HG02623 (cell line): ENCODE measurements at regions not wholly inside any gene's neighbourhood (a gene's known extent, or its start where the extent isn't known, plus 50 kb on each side); places are given as distances from the start of the nearest gene placed in this dataset.

Experiments
- ATAC-seq: cut with Tn5 transposase; IDR thresholded peaks from one replicate; pipeline ENCODE4 v1.9.1; 2021; ENCODE audit warnings: moderate library complexity; ENCODE audit not compliant: unreplicated experiment

- ATAC-seq: no peak
Observed at GRCh38 chr15:91520850-91521249, 332.7 kb upstream of the SLCO3A1 start.

DNA sequence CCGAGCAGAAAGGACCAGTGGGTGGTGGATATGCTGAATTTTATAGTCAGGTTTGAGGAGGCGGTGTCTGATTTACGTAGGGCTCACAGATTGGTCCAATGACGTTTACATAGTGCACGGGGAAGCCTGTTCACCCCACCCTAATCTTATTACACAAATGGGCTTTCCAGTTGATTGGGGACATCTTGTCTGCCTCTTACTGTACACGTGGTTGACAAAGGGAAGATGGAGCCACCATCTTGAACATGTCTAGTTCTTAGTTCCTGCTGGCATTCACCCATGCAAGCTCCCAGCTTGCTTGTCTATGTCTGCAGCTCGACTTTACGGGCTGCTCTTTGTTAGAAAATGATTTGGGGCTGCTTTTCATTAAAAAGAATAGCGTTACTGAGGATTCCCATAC is 332.0 kb upstream of the SLCO3A1 start:
- ATAC-seq: no peak

DNA sequence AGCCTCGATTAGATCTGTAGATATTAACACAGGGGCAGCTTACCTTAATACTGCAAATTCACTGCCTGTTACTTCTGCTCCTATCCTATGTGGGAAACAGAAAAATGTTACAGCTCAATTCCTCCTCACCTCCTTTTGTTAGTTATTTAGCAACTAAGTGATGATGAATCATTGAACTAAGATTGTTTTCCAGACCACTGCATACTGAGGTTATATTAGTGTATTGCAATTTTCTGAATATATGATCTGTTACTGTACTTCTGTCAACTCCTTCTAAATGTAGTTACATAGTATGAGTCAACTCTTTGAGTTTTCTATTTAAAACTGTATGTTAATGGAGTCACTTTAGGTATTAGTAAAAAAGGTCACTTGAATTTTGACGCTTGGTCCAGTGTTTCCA is 331.5 kb upstream of the SLCO3A1 start:
- no peak for ATAC-seq

DNA sequence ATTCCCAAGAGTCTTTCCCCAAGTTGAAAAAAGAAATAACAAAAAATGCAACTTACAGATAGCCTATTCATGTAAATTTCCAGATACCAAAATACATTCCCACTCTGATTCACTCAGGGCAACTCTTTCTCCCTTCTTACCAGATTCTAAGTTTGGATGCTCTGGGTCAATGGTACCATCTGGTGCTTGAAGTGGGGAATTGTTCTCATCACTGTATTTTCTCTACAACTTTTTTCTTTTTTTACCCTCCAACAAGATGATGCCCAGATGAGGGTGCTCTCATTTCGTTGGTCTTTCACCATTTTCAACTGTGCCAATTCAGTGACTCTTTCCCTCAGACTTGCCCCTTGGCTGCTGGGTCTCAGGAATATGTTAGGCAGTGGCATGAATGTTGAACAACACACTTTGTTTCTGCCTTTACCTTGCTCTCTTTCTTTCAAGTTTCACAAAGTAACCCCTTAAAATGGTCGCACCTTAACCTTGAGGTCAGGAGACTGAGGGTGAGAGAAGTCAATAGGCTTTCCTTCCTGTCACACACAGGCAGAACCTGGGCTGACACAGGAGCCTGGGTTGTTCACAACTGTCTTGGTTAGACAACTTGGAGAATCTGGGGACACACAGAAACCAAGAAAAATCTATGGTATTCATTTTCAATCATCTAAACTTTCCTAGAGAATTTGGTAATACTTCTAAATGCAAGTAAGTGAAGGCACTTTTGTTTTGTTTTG is 330.7 kb upstream of the SLCO3A1 start:
- ATAC-seq: no peak

DNA sequence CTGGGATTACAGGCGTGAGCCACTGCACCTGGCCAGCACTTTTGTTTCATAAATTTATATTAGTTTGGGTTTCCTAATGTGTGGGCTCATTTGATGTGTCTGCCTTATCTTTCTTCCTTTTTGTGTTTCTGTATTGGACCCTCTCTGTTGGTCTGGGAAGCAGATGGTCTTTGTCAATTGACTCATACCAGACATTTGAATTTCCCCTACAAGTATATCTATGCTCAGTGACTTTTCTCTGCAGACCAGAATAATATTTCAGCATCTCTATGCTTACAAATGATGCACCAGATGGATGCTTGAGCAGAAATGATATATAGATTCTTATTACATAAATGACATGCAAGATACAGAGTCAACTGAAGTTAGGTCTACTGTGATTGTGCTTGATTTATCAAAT is 329.9 kb upstream of the SLCO3A1 start:
- ATAC-seq: no peak

DNA sequence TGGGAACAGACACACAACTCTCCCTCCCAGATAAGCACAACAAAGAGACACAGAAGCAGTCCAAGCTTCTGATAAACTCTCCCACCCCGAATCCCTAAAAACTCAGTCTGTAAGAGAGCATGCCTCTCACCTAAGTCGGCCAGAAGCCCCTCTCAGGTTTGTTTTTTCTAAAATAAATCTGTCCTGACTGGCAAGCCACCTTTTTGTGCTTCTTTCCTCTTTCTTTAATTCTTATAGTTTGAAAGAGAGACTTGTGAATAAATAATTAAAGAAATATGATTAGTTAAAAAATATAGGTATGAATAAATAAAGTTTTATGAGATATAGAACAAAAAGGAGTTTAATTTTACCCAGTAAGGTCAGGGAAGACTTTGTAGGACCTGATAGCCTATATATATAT is 329.0 kb upstream of the SLCO3A1 start:
- no peak for ATAC-seq

DNA sequence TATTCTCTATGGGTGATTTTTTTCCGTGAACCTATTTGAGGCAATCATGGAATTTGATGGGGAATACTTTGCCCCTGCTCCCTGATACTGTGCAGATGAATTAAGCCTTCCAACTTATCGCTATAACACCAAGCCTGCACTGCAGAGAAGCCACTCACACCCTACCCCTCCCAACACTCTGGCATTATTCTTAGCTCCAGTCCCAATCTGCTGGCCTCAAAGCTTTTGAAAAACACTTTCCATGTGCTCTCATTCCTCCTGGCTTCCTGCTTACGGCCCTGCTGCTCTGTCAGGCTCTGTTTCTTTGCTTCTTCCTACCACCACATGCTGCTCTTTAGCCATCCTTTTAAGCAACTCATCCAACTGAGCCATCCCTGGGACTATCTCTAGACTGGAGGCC is 327.8 kb upstream of the SLCO3A1 start:
- no peak for ATAC-seq

- ATAC-seq: no peak
Observed at GRCh38 chr15:91526424-91526823, 327.1 kb upstream of the SLCO3A1 start.

DNA sequence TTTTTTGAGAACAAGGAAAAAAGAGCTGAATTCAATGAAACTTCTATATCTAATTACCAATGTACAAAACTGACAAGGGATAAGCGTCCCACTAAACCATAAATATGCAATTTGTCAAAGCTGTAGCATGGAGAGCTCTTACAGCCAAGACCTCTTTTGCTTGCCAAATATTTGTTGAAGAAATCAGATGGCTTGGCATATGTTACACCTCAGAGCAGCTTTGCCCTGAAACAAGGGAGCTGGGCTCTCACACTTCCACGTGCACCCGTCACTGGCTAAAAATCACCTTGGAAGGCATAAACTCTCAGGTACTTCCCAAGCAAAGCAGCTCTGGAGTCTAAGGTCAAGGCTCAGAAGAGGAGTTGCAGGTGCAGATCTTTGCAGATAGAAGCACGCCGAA is 324.7 kb upstream of the SLCO3A1 start:
- ATAC-seq: no peak

DNA sequence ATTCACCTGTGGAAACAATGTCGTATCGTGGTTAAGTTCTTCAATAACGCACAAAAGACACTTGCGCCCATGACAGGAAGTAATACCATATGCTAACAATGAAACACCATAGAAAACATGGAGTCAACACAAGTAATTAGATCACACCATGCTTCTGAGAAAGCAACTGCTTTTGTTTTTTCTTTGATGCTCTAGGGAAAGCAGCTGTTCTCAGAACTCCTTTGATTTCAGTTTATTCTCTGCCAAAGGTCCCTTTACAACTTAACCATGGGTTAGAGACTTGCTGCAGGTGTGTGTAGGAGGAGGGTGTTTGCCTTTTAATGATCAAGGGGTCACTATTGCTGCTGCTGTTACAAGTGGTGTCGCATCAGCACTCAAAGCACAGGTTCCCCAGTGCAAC is 324.0 kb upstream of the SLCO3A1 start:
- ATAC-seq: no peak

- no peak for ATAC-seq
Observed at GRCh38 chr15:91530279-91530678, 323.2 kb upstream of the SLCO3A1 start.

GRCh38 chr15:91530956-91531582 is 322.4 kb upstream of the SLCO3A1 start:
- ATAC-seq: no peak

- ATAC-seq: no peak
Observed at GRCh38 chr15:91534235-91534634, 319.3 kb upstream of the SLCO3A1 start.

GRCh38 chr15:91534976-91535375 is 318.5 kb upstream of the SLCO3A1 start:
- ATAC-seq: no peak

- ATAC-seq: no peak
Observed at GRCh38 chr15:91535856-91536500, 317.5 kb upstream of the SLCO3A1 start.

DNA sequence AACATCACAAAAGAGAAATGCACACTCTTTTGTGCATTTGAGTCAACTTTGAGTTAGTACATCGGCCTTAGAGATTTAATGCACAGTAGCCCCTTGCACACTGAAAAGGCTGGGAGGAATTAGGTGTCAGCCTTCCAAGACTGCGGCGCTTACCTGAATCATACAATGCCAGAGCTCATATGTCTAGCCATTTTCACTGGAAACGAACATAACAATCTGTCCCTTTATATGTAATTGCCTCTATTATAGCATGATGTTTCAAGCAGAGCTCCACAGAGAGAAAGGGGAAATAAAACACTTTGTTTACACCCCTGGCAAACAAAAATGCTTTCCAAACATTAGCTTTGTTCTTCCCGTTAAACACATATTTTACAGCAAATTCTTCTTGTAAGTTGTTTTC is 315.7 kb upstream of the SLCO3A1 start:
- ATAC-seq: no peak

DNA sequence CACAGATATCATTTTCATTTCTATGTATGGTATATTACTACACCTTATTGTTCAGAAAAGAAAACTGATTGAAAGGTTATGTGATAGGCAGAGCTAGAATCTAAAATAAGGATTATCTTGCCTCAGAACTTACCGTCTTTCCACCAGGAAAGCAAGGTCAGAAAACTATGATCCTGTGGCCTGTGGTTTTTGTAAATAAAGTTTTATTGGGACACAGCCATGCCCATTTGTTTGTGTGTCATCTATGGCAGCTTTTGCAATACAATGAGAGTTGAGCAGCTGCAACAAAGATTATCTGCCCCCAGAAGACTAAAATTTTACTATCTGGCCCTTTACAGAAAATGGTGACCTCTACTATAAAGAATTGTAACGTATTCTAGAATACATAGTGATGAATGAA is 314.7 kb upstream of the SLCO3A1 start:
- no peak for ATAC-seq

DNA sequence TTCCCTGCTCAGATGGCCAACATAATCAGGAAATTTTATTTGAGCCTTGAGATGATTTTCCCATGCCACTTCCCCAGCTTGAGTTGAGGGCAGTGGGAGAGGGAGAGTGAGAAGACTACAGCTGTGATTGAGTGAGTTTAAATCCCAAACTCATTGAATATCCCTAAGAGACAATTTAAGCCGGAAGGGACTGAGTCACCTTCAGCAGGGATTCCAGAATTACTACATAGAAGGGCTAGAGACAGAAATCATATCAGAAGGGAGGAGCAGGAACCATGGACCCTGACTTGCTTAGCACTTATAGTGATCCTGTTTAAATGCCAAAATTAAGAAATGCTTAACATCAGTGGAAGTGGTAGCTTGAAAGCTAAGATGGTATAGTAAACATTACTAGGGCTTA is 312.2 kb upstream of the SLCO3A1 start:
- ATAC-seq: no peak

DNA sequence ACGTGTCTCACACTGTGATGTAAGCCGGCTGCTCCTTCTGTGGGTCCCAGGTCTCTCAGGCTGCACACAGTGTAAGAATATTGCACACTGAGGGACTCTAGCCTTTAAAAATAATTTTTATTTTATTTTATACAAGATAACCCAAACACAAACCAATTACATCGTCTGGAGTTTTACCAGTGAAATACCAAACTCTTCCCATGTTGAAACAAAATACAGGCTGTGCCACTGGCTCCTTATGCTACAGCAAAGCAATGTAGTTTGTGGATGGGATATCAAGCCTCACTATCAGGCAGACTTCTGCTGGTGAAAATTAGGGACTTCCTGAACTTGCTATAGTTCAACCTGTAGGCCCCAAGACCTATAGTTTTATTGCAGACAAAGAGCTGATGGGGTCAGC is 311.3 kb upstream of the SLCO3A1 start:
- no peak for ATAC-seq

DNA sequence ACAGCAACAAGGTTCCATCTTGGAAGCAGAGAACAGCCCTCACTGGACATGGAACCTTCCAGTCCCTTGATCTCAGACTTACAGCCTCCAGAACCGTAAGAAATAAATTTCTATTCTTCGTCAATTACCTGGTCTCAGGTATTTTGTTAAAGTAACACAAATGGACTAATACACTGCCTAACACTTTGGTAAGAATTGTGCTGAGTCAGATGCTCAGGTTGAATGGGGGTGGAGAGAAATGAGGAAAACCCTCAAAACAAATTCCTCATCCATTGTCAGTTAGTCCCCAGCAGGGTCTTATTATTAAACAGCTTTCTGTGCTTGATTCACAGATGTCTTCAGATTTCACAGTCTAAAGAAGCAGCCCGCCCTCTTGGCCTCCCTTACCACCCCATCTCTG is 306.2 kb upstream of the SLCO3A1 start:
- ATAC-seq: no peak

DNA sequence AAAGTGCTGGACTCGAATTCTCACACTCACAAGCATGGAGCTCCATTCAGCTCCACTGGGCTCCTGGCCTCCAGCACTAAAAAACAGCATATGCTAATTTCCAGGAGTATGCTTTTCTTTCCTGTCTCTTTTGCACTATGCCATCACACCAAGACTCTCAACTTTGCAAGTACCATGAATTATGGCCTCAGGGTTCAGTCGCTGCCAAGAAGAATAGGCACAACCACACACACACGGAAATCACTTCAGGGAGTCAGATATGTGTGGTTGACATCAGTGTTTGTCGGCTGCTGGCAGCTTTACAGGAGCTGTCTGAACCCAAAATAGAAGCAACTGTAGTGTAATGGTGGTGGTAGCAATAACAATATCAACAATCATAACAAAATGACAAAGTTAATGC is 305.0 kb upstream of the SLCO3A1 start:
- no peak for ATAC-seq

GRCh38 chr15:91549581-91549980 is 303.9 kb upstream of the SLCO3A1 start:
- no peak for ATAC-seq
